22Rv1 (cell line): ENCODE measurements at regions not wholly inside any gene's neighbourhood (a gene's known extent, or its start where the extent isn't known, plus 50 kb on each side); places are given as distances from the start of the nearest gene placed in this dataset.

ENCODE experiments used
- H3K27ac ChIP-seq: fragments of 450-650 bp; 2 replicates; pipeline ENCODE4 v1.5.1; 2017
- CTCF ChIP-seq: fragments of 450-650 bp; IDR thresholded peaks from 2 replicates; pipeline ENCODE4 v1.5.1; 2017; ENCODE audit warnings: mild to moderate bottlenecking
- ZFX ChIP-seq: fragments of 450-650 bp; IDR thresholded peaks from 2 replicates; pipeline ENCODE4 v1.6.1; 2017; ENCODE audit warnings: antibody characterized with exemption, borderline replicate concordance

- TF ChIP-seq ZFX (no peak), CTCF (no peak)
- no peak overlapping the region for H3K27ac ChIP-seq
Measured at GRCh38 chr20:11672959-11673358, 244.7 kb upstream of the BTBD3 start.

- TF ChIP-seq CTCF (no peak), ZFX (no peak)
- no peak overlapping the region for H3K27ac ChIP-seq
Measured at GRCh38 chr20:11675920-11676629, 241.6 kb upstream of the BTBD3 start.

GRCh38 chr20:11676630-11677287 lies 240.9 kb upstream of the BTBD3 start:
- H3K27ac ChIP-seq = no peak overlapping the region
- TF ChIP-seq ZFX (no peak), CTCF (peak; percentile 86)

GRCh38 chr20:11677428-11677827 lies 240.3 kb upstream of the BTBD3 start:
- TF ChIP-seq CTCF (no peak), ZFX (no peak)
- H3K27ac ChIP-seq = no peak overlapping the region

- no peak overlapping the region for H3K27ac ChIP-seq
- no peak for TF ChIP-seq ZFX
- TF ChIP-seq CTCF = no peak
Measured at GRCh38 chr20:11677836-11678235, 239.9 kb upstream of the BTBD3 start.

- H3K27ac ChIP-seq = no peak overlapping the region
- no peak for TF ChIP-seq CTCF
- no peak for TF ChIP-seq ZFX
Measured at GRCh38 chr20:11682285-11682684, 235.4 kb upstream of the BTBD3 start.

- TF ChIP-seq CTCF (no peak), ZFX (no peak)
- H3K27ac ChIP-seq = no peak overlapping the region
Measured at GRCh38 chr20:11686195-11686594, 231.5 kb upstream of the BTBD3 start.
